Mesenchymal stem cell (in vitro differentiated cells and primary cell): ENCODE measurements at regions not wholly inside any gene's neighbourhood (a gene's known extent, or its start where the extent isn't known, plus 50 kb on each side); places are given as distances from the start of the nearest gene placed in this dataset.

Experiments used
- DNase-seq: peaks from one replicate; pipeline ENCODE4 v3.0.0-alpha.2; 2013
- H2AFZ ChIP-seq: one replicate; pipeline ENCODE4 v1.6.1; 2013; ENCODE audit warnings: low read depth, mild to moderate bottlenecking, control low read depth, inconsistent platforms, low read length, moderate library complexity
- H2AK5ac ChIP-seq: 2 replicates; pipeline ENCODE4 v1.6.1; 2013; ENCODE audit warnings: low read length, moderate library complexity, mild to moderate bottlenecking, inconsistent platforms; ENCODE audit not compliant: severe bottlenecking
- H2BK120ac ChIP-seq: one replicate; pipeline ENCODE4 v1.6.1; 2013; ENCODE audit warnings: low read depth, mild to moderate bottlenecking, inconsistent platforms, low read length, moderate library complexity
- H2BK12ac ChIP-seq, 2 experiments: one replicate each; pipeline ENCODE4 v1.6.1; 2013; ENCODE audit warnings: inconsistent platforms in 2 of 2, low read length in 2 of 2, mild to moderate bottlenecking in 2 of 2, moderate library complexity in 2 of 2, control low read depth in 1 of 2
- H2BK15ac ChIP-seq: one replicate; pipeline ENCODE4 v1.6.1; 2013; ENCODE audit warnings: mild to moderate bottlenecking, low read depth, inconsistent platforms; ENCODE audit not compliant: poor library complexity, severe bottlenecking
- H2BK5ac ChIP-seq: 2 replicates; pipeline ENCODE4 v1.6.1; 2013; ENCODE audit warnings: low read depth, mild to moderate bottlenecking, low read length, control low read depth, inconsistent platforms; ENCODE audit not compliant: poor library complexity, severe bottlenecking
- H3K14ac ChIP-seq, 2 experiments: one replicate each; pipeline ENCODE4 v1.6.1; 2013; ENCODE audit warnings: inconsistent platforms in 2 of 2, low read length in 2 of 2, control low read depth in 1 of 2, mild to moderate bottlenecking in 1 of 2, moderate library complexity in 1 of 2
- H3K18ac ChIP-seq, 2 experiments: one replicate each; pipeline ENCODE4 v1.6.1; 2013; ENCODE audit warnings: inconsistent platforms in 2 of 2, low read length in 2 of 2, control low read depth in 1 of 2, low read depth in 1 of 2, mild to moderate bottlenecking in 1 of 2
- H3K23ac ChIP-seq, 2 experiments: one replicate each; pipeline ENCODE4 v1.6.1; 2013; ENCODE audit warnings: inconsistent platforms in 2 of 2, low read length in 2 of 2, mild to moderate bottlenecking in 2 of 2, moderate library complexity in 2 of 2, control low read depth in 1 of 2
- H3K27ac ChIP-seq: 2 replicates; pipeline ENCODE4 v1.5.1; 2013; ENCODE audit warnings: mild to moderate bottlenecking, moderate library complexity, low read length, control low read depth, inconsistent platforms; ENCODE audit not compliant: poor library complexity, severe bottlenecking
- H3K27me3 ChIP-seq, 2 experiments: 2 replicates each; pipeline versions ENCODE4 v1.6.1 to v1.7.0; 2013; ENCODE audit warnings: low read length in 2 of 2, mild to moderate bottlenecking in 2 of 2, moderate library complexity in 2 of 2, control low read depth in 1 of 2, inconsistent platforms in 1 of 2; ENCODE audit not compliant: control insufficient read depth in 1 of 2, insufficient read depth in 1 of 2
- H3K36me3 ChIP-seq, 2 experiments: 2 replicates each; pipeline versions ENCODE4 v1.6.1 to v1.7.0; 2013; ENCODE audit warnings: low read length in 2 of 2, control low read depth in 1 of 2, inconsistent platforms in 1 of 2, low read depth in 1 of 2, mild to moderate bottlenecking in 1 of 2; ENCODE audit not compliant: insufficient read depth in 2 of 2, control insufficient read depth in 1 of 2
- H3K4ac ChIP-seq, 2 experiments: one replicate each; pipeline ENCODE4 v1.6.1; 2013; ENCODE audit warnings: inconsistent platforms in 2 of 2, low read length in 2 of 2, mild to moderate bottlenecking in 2 of 2, moderate library complexity in 2 of 2, control low read depth in 1 of 2, low read depth in 1 of 2
- H3K4me1 ChIP-seq: 2 replicates; pipeline ENCODE4 v1.6.1; 2013; ENCODE audit warnings: low read depth, low read length, control low read depth; ENCODE audit not compliant: control insufficient read depth, insufficient read depth
- H3K4me2 ChIP-seq: 2 replicates; pipeline ENCODE4 v1.6.1; 2013; ENCODE audit warnings: low read length, mild to moderate bottlenecking, inconsistent platforms; ENCODE audit not compliant: poor library complexity, severe bottlenecking
- H3K4me3 ChIP-seq, 2 experiments: 2 replicates each; pipeline versions ENCODE4 v1.5.1 to v1.7.0; 2013; ENCODE audit warnings: low read length in 2 of 2, mild to moderate bottlenecking in 2 of 2, control low read depth in 1 of 2, low read depth in 1 of 2; ENCODE audit not compliant: insufficient read depth in 1 of 2
- H3K79me1 ChIP-seq: replicated peaks from 2 replicates; pipeline ENCODE4 v1.6.1; 2013; ENCODE audit warnings: mild to moderate bottlenecking, control low read depth, low read length, inconsistent platforms; ENCODE audit not compliant: poor library complexity, severe bottlenecking
- H3K9ac ChIP-seq: 2 replicates; pipeline ENCODE4 v1.7.0; 2013; ENCODE audit warnings: mild to moderate bottlenecking, low read length, moderate library complexity
- H3K9me3 ChIP-seq: 2 replicates; pipeline ENCODE4 v1.7.0; 2013; ENCODE audit warnings: mild to moderate bottlenecking, low read length; ENCODE audit not compliant: control insufficient read depth
- H4K8ac ChIP-seq: one replicate; pipeline ENCODE4 v1.6.1; 2013; ENCODE audit warnings: inconsistent platforms, mild to moderate bottlenecking, low read length, moderate library complexity
- H4K91ac ChIP-seq: one replicate; pipeline ENCODE4 v1.6.1; 2013; ENCODE audit warnings: mild to moderate bottlenecking, low read length, inconsistent platforms
- WGBS: methylation state at CpG from one replicate; pipeline ENCODE4 v1.1.7; 2013; ENCODE audit warnings: mixed read lengths; 5-methylcytosine and 5-hydroxymethylcytosine counted together

DNA sequence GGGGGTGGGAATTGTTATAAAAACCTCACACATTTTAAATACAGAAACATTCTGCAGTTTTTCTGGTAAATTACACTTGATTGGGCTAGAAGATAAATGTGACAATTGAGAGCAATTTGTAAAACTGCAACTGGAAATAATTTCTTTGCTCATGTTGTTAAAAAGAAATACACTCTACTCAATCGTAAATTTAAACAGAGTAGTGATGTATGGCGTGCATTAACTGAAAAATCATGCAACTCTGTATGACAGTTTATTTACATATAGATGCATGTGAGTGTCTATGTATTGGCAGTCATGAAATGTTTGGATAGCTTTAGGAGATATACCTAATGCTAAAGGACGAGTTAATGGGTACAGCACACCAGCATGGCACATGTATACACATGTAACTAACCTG, 554.9 kb downstream of the PRELID2 start:
- no peak for DNase-seq
- no peak overlapping the region for H2BK12ac ChIP-seq
- H3K27ac ChIP-seq: no peak overlapping the region
- H3K14ac ChIP-seq: no peak overlapping the region
- H3K4me2 ChIP-seq: no peak overlapping the region
- no peaks in the 10 kb centered on the region for H3K9me3 ChIP-seq
- H3K79me1 ChIP-seq: no peaks in the 10 kb centered on the region
- no peak overlapping the region for H2AK5ac ChIP-seq
- no peak overlapping the region for H3K9ac ChIP-seq
- no peak overlapping the region for H2BK5ac ChIP-seq
- no peaks in the 10 kb centered on the region for H3K4me1 ChIP-seq
- H3K23ac ChIP-seq: no peak overlapping the region
- no peak overlapping the region for H4K8ac ChIP-seq
- H2BK15ac ChIP-seq: no peak overlapping the region
- no peak overlapping the region for H3K4ac ChIP-seq
- H3K18ac ChIP-seq: no peak overlapping the region
- WGBS: 100% methylated on average over 2 of the region's 3 CpGs
- H3K36me3 ChIP-seq: no peaks in the 10 kb centered on the region
- H2BK120ac ChIP-seq: no peak overlapping the region
- no peak overlapping the region for H4K91ac ChIP-seq
- H2AFZ ChIP-seq: no peak overlapping the region
- H3K4me3 ChIP-seq: no peak overlapping the region
- no peaks in the 10 kb centered on the region for H3K27me3 ChIP-seq

DNA sequence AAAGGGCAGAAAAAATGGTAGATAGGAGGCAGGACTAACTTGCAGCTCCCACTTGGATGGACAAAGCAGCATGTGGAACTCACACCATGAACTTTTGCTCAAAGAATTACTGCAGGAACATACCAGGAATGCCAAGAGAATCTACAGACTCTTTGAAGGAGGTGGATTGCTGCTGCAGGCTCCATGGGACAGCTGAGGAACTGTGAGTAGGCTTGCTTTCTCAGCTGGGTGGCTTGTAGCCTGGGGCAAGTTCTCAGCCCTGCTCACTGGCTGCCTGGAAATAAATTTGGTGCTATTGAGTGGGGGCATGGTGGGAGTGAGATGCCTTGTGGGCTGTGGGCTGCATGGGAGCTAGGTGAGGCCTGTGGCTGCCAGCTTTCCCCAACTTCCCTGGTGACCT, 574.5 kb downstream of the PRELID2 start:
- no peak overlapping the region for H2BK12ac ChIP-seq
- no peak overlapping the region for H4K91ac ChIP-seq
- no peak overlapping the region for H3K27ac ChIP-seq
- H3K27me3 ChIP-seq: no peaks in the 10 kb centered on the region
- DNase-seq: no peak
- no peak overlapping the region for H3K9ac ChIP-seq
- H3K4me1 ChIP-seq: no peaks in the 10 kb centered on the region
- no peak overlapping the region for H3K4me3 ChIP-seq
- no peaks in the 10 kb centered on the region for H3K9me3 ChIP-seq
- H3K79me1 ChIP-seq: no peaks in the 10 kb centered on the region
- H3K23ac ChIP-seq: no peak overlapping the region
- H2AFZ ChIP-seq: no peak overlapping the region
- H2BK15ac ChIP-seq: no peak overlapping the region
- H3K4me2 ChIP-seq: no peak overlapping the region
- no peak overlapping the region for H2BK120ac ChIP-seq
- no peak overlapping the region for H4K8ac ChIP-seq
- H2AK5ac ChIP-seq: no peak overlapping the region
- H3K4ac ChIP-seq: no peak overlapping the region
- H3K36me3 ChIP-seq: no peaks in the 10 kb centered on the region
- H3K18ac ChIP-seq: no peak overlapping the region
- H3K14ac ChIP-seq: peak overlapping the region in 1 of 2 experiments; percentile 55
- H2BK5ac ChIP-seq: no peak overlapping the region

DNA sequence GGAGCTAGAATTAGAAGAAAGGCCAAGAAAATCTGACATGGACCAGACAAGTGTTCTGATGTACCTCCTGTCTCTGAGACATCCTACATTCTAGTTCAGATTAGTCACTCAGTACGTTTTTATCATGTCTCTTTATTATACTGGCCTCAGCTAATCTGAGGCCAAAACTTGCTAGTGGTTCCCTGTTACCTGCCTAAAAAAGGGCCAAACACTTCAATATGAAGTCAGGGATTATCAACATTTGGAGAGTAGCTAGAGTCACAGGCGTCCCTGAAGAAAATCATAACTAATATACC, 587.4 kb downstream of the PRELID2 start:
- no peak overlapping the region for H4K91ac ChIP-seq
- no peak overlapping the region for H2AK5ac ChIP-seq
- H3K18ac ChIP-seq: no peak overlapping the region
- no peak overlapping the region for H3K23ac ChIP-seq
- no peak overlapping the region for H2BK12ac ChIP-seq
- H3K27ac ChIP-seq: no peak overlapping the region
- no peak overlapping the region for H2AFZ ChIP-seq
- WGBS: 17% methylated on average over 1 of the region's 2 CpGs
- no peak overlapping the region for H3K4ac ChIP-seq
- H3K4me1 ChIP-seq: peaks cover 3% of the 10 kb centered on the region
- H2BK5ac ChIP-seq: no peak overlapping the region
- no peak overlapping the region for H3K14ac ChIP-seq
- no peak overlapping the region for H2BK15ac ChIP-seq
- peak overlapping the region; percentile 63 for H3K9ac ChIP-seq
- DNase-seq: no peak
- no peak overlapping the region for H2BK120ac ChIP-seq
- H3K4me2 ChIP-seq: no peak overlapping the region
- no peak overlapping the region for H4K8ac ChIP-seq
- no peaks in the 10 kb centered on the region for H3K36me3 ChIP-seq
- no peaks in the 10 kb centered on the region for H3K27me3 ChIP-seq
- H3K79me1 ChIP-seq: no peaks in the 10 kb centered on the region
- H3K4me3 ChIP-seq: no peak overlapping the region
- no peaks in the 10 kb centered on the region for H3K9me3 ChIP-seq

DNA sequence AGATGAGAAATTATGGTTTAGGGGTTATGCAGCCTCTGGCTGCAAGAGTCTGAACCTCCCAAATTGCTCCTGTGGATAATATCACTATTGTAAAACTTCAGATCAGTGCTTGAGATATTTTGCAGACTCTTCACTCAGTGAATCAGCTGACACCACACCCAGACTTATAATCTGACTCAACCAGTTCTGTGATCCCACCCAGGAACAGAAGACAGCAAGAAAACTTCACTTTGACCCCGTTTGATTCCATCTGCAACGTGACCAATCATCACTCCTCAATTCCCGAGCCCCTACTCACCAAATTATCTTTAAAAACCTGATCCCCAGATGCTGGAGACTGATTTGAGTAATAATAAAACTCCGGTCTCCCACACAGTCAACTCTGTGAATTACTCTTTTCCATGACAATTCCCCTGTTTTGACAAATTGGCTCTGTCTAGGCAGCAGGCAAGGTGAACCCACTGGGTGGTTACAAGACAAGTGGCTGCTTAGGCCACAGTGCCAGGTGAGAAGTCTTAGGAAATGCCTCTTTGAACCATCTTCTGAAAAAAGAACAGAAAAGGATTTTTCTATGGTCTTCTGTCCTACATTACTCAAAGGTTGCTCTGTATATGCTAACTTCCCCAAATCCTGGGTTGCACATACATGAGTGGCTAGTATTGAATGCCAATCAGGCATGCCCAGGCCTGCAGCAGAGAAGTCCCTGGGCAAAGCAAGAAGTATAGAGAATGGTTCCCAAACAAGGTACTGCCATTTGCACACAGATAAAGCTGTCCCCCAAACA, 588.0 kb downstream of the PRELID2 start:
- H2BK5ac ChIP-seq: no peak overlapping the region
- no peak overlapping the region for H3K4ac ChIP-seq
- H3K9ac ChIP-seq: peak overlapping the region; percentile 63
- H3K36me3 ChIP-seq: no peaks in the 10 kb centered on the region
- H3K9me3 ChIP-seq: no peaks in the 10 kb centered on the region
- H3K4me3 ChIP-seq: no peak overlapping the region
- no peaks in the 10 kb centered on the region for H3K27me3 ChIP-seq
- H2BK15ac ChIP-seq: no peak overlapping the region
- no peak overlapping the region for H3K23ac ChIP-seq
- H2BK12ac ChIP-seq: no peak overlapping the region
- H2AK5ac ChIP-seq: no peak overlapping the region
- no peak overlapping the region for H3K27ac ChIP-seq
- no peak overlapping the region for H3K14ac ChIP-seq
- no peaks in the 10 kb centered on the region for H3K79me1 ChIP-seq
- H4K91ac ChIP-seq: no peak overlapping the region
- no peak overlapping the region for H3K4me2 ChIP-seq
- no peak overlapping the region for H4K8ac ChIP-seq
- WGBS: 35% methylated on average over 4 of the region's 4 CpGs
- H2BK120ac ChIP-seq: no peak overlapping the region
- DNase-seq: no peak
- H3K4me1 ChIP-seq: peaks cover 3% of the 10 kb centered on the region
- H2AFZ ChIP-seq: no peak overlapping the region
- no peak overlapping the region for H3K18ac ChIP-seq
